GM12892 (cell line): ENCODE measurements at regions not wholly inside any gene's neighbourhood (a gene's known extent, or its start where the extent isn't known, plus 50 kb on each side); places are given as distances from the start of the nearest gene placed in this dataset.

ENCODE experiments used
- POLR2A ChIP-seq: IDR thresholded peaks from 2 replicates; pipeline ENCODE4 v1.6.1; 2011; ENCODE audit warnings: low read depth, low read length, control low read depth
- POLR2AphosphoS5 ChIP-seq: IDR thresholded peaks from 2 replicates; pipeline ENCODE4 v1.6.1; 2011; ENCODE audit warnings: low read depth, low read length, control low read depth
- TAF1 ChIP-seq: IDR thresholded peaks from 2 replicates; pipeline ENCODE4 v1.6.1; 2011; ENCODE audit warnings: low read depth, mild to moderate bottlenecking, control low read depth, low read length, borderline replicate concordance

DNA sequence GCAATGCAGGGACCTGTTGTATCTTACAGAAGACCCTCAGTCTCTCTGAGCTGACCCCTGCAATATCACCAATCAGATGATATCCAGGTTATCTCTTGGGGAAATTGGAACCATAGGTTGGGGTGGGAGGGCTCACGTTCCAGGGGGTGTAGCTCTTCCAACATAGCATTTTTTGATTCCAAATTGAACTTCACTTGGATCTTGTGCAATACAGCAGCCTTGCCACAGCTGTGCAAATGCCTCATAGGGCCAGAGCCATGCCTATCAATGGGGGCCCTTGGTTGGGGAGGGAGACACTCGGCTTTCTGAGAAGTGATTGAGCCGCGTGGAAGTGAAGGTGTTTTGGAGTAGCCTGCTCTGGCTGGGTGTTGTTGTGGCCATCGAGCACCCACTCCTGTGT, 117.2 kb upstream of the PITX1 start:
- no peak for TF ChIP-seq POLR2A
- TF ChIP-seq POLR2AphosphoS5, result no peak
- TF ChIP-seq TAF1, result no peak
